Nephron progenitor cell (in vitro differentiated cells): ENCODE measurements at regions not wholly inside any gene's neighbourhood (a gene's known extent, or its start where the extent isn't known, plus 50 kb on each side); places are given as distances from the start of the nearest gene placed in this dataset.

Experiments
- DNase-seq: peaks from one replicate; pipeline ENCODE4 v3.0.0; 2021
- H3K27ac Mint-ChIP-seq: 2 replicates; pipeline ENCODE4 v1.8.0; 2021; ENCODE audit warnings: mild to moderate bottlenecking, moderate library complexity, mixed read lengths
- H3K27me3 Mint-ChIP-seq: 2 replicates; pipeline ENCODE4 v1.8.0; 2021; ENCODE audit warnings: mild to moderate bottlenecking, low read depth, mixed read lengths; ENCODE audit not compliant: poor library complexity
- H3K36me3 Mint-ChIP-seq: 2 replicates; pipeline ENCODE4 v1.8.0; 2021; ENCODE audit warnings: low read depth, mixed read lengths
- H3K4me1 Mint-ChIP-seq: 2 replicates; pipeline ENCODE4 v1.8.0; 2021; ENCODE audit warnings: mixed read lengths
- H3K4me3 Mint-ChIP-seq: 2 replicates; pipeline ENCODE4 v1.8.0; 2021; ENCODE audit warnings: mild to moderate bottlenecking, moderate library complexity, mixed read lengths
- H3K9me3 Mint-ChIP-seq: 2 replicates; pipeline ENCODE4 v1.8.0; 2021; ENCODE audit warnings: mild to moderate bottlenecking, moderate library complexity, mixed read lengths
- TF ChIP-seq, protein P1 (sequence below): fragments of 200-600 bp; sonication (generic); IDR thresholded peaks from 2 replicates; pipeline ENCODE4 v1.5.0; 2021; ENCODE audit warnings: antibody characterized with exemption

DNA sequence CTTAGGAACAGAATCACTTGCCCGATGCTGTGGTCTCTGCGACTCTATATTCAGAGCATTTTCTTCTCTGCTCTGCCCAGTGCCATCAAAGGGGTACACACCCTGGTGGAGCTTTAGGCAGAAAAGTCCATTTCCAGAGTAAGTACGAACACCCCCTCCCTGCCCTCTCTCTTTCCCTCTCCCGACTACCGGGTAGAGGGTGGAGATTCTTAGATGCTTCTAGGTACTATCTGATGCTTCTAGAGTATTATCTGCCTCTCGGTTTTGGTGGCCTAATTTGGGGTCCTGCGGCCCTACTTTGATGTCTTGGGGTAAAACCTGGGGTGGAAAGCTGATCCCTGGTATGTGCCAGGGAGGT is 245.4 kb upstream of the SOX4 start:
- TF ChIP-seq, protein P1, sequence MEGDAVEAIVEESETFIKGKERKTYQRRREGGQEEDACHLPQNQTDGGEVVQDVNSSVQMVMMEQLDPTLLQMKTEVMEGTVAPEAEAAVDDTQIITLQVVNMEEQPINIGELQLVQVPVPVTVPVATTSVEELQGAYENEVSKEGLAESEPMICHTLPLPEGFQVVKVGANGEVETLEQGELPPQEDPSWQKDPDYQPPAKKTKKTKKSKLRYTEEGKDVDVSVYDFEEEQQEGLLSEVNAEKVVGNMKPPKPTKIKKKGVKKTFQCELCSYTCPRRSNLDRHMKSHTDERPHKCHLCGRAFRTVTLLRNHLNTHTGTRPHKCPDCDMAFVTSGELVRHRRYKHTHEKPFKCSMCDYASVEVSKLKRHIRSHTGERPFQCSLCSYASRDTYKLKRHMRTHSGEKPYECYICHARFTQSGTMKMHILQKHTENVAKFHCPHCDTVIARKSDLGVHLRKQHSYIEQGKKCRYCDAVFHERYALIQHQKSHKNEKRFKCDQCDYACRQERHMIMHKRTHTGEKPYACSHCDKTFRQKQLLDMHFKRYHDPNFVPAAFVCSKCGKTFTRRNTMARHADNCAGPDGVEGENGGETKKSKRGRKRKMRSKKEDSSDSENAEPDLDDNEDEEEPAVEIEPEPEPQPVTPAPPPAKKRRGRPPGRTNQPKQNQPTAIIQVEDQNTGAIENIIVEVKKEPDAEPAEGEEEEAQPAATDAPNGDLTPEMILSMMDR: no peak
- no peak overlapping the region for H3K4me3 Mint-ChIP-seq
- peaks cover 10% of the 10 kb centered on the region for H3K36me3 Mint-ChIP-seq
- no peak overlapping the region for H3K27ac Mint-ChIP-seq
- peaks cover 14% of the 10 kb centered on the region for H3K9me3 Mint-ChIP-seq
- peaks cover 9% of the 10 kb centered on the region for H3K27me3 Mint-ChIP-seq
- no peak for DNase-seq
- H3K4me1 Mint-ChIP-seq: peaks cover 49% of the 10 kb centered on the region

DNA sequence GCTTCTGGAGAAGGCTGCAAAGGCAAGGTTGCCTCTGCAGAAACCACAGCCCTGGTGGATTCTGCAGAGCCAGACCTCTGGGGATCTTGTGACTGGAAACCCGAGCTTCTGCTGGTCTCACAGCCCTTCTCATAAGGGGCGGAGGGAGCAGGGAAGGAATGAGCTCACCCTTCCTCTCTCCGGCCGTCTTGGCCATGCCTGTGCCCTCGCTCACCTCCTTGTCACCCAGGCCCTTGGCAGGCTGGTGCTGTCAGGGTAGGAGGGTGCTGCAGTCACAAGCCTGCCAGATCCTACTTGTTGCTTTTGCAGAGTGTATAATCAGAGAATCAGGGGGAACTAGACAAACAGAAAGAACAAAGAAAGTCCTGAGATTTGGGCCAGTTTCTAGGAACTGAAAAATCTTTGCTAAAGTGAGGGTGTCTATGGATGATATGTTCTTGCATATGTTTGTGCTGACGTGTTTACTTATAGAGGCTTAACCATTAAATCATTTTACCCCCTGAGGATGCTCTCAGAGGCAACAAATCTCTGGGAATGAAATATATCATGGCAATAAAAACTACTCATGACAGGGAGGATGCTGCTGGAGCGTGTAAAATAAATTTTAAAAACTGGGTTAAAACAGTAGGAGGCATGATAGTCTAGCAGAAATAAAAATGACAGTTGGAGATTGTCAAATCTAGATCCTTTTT is 244.9 kb upstream of the SOX4 start:
- H3K4me1 Mint-ChIP-seq: peaks cover 48% of the 10 kb centered on the region
- H3K9me3 Mint-ChIP-seq: peaks cover 14% of the 10 kb centered on the region
- peak; percentile 51 for DNase-seq
- H3K27me3 Mint-ChIP-seq: peaks cover 9% of the 10 kb centered on the region
- H3K27ac Mint-ChIP-seq: peak overlapping the region; percentile 72
- peaks cover 10% of the 10 kb centered on the region for H3K36me3 Mint-ChIP-seq
- TF ChIP-seq, protein P1: no peak
- H3K4me3 Mint-ChIP-seq: no peak overlapping the region

DNA sequence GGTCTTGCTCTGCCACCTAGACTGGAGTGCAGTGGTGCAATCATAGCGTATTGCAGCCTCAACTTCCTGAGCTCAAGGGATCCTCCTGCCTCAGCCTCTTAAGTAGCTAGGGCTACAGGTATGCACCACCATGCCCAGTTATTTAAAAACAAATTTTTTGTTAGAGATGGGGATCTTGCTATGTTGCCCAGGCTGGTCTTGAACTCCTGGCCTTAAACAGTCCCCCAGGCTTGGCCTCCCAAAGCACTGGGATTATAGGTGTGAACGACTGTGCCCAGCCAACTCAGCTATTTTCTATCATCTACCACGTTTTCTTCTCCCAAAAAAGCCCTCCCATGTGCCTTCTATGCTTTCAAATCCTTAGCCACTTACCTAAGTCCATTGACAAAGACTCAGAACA is 243.7 kb upstream of the SOX4 start:
- H3K9me3 Mint-ChIP-seq: peaks cover 7% of the 10 kb centered on the region
- TF ChIP-seq, protein P1: no peak
- peaks cover 9% of the 10 kb centered on the region for H3K27me3 Mint-ChIP-seq
- H3K4me1 Mint-ChIP-seq: peaks cover 56% of the 10 kb centered on the region
- H3K27ac Mint-ChIP-seq: no peak overlapping the region
- H3K36me3 Mint-ChIP-seq: peaks cover 5% of the 10 kb centered on the region
- DNase-seq: no peak
- H3K4me3 Mint-ChIP-seq: no peak overlapping the region

DNA sequence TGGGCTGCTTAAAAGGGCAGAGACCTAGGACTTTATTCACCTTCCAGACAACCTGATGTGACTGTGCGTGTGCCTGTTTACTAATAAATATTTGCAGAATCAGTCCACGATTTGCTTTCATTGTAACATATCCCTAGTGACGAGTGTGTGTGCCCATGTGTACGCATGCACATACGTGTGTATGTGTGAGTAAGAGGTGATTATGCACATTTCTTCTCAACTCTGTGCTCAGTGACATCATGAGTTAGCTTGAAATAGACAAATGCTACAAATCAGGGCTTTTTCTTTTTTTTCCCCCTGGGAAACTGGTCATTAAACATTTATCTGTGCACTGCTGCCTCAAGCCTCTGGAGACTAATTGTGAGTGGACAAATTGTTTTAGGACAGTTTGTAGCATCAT is 242.6 kb upstream of the SOX4 start:
- no peaks in the 10 kb centered on the region for H3K36me3 Mint-ChIP-seq
- DNase-seq: no peak
- TF ChIP-seq, protein P1: no peak
- H3K4me3 Mint-ChIP-seq: no peak overlapping the region
- H3K27ac Mint-ChIP-seq: no peak overlapping the region
- H3K27me3 Mint-ChIP-seq: peaks cover 9% of the 10 kb centered on the region
- no peaks in the 10 kb centered on the region for H3K9me3 Mint-ChIP-seq
- peaks cover 59% of the 10 kb centered on the region for H3K4me1 Mint-ChIP-seq

DNA sequence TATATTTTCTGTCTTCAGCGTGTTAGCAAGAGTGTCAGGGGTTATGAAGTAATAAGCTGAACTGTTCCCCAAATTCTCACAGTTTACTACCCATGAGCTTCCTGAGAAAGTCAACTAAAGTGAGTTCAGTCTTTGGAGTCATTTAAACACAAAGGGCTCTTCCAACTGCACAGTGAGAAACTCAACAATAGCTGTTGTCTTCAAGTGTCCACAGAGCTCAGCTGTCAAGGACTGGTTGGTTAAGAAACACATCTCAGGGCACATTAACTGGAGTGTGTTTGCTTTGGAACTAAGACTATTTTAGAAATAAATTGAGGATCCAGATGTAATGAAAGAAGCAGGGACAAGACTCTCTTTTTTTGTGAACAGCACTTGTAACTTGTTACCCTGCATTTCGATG is 241.4 kb upstream of the SOX4 start:
- TF ChIP-seq, protein P1: no peak
- no peak overlapping the region for H3K27ac Mint-ChIP-seq
- H3K27me3 Mint-ChIP-seq: peaks cover 5% of the 10 kb centered on the region
- no peak for DNase-seq
- peaks cover 55% of the 10 kb centered on the region for H3K4me1 Mint-ChIP-seq
- H3K36me3 Mint-ChIP-seq: no peaks in the 10 kb centered on the region
- no peaks in the 10 kb centered on the region for H3K9me3 Mint-ChIP-seq
- H3K4me3 Mint-ChIP-seq: no peak overlapping the region

DNA sequence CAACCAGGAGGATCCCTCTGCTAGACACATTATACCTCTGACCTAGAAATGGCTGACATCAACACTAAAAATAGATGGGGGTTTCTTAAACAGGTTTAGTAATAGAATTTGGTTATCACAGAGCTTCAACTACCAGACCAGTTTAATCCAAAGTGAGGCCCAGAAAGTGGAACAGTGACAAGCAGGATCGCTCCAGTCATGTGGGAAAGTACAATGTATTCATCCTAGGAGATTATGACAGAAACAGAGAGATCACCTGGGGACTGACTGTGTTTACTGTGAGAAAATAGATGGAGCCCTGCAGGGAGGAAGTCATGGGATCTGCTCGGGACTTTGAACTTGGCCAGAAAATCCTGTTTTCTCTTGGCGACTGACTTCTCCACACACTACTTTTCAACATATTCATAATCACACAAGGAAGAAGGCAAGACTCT is 238.7 kb upstream of the SOX4 start:
- H3K36me3 Mint-ChIP-seq: no peaks in the 10 kb centered on the region
- peaks cover 3% of the 10 kb centered on the region for H3K27me3 Mint-ChIP-seq
- H3K27ac Mint-ChIP-seq: no peak overlapping the region
- no peak overlapping the region for H3K4me3 Mint-ChIP-seq
- peaks cover 32% of the 10 kb centered on the region for H3K4me1 Mint-ChIP-seq
- H3K9me3 Mint-ChIP-seq: no peaks in the 10 kb centered on the region
- no peak for DNase-seq
- TF ChIP-seq, protein P1: no peak
